Naive thymus-derived CD4-positive, alpha-beta T cell (primary cell): ENCODE measurements at regions not wholly inside any gene's neighbourhood (a gene's known extent, or its start where the extent isn't known, plus 50 kb on each side); places are given as distances from the start of the nearest gene placed in this dataset.

Experiments used
- ATAC-seq: fragments of 150-1000 bp; cut with Tn5 transposase; 2 replicates; pipeline ENCODE4 v1.10.0; 2021; ENCODE audit warnings: mild to moderate bottlenecking, moderate library complexity
- CTCF ChIA-PET: fragments of 350-600 bp; sonication (Branson Sonifier 250); formaldehyde crosslinking; loops from one replicate; lab custom pipeline; 2021; ENCODE audit warnings: antibody characterized with exemption; lab: Charles Lee
- POLR2A ChIA-PET: fragments of 350-600 bp; sonication (Branson Sonifier 250); formaldehyde crosslinking; loops from one replicate; lab custom pipeline; 2021; ENCODE audit warnings: antibody characterized with exemption, inconsistent platforms; lab: Charles Lee
- DNase-seq, 9 donors: peaks; one replicate each; pipeline versions ENCODE4 v3.0.0 to v3.0.0-alpha.2; 2020 to 2022; ENCODE audit warnings: mixed read lengths in 1 of 9
- H3K27ac ChIP-seq: one replicate; pipeline ENCODE4 v1.7.0; 2013; ENCODE audit warnings: mild to moderate bottlenecking, low read depth, low read length, moderate library complexity
- H3K27me3 ChIP-seq, 2 donors: one replicate each; pipeline ENCODE4 v1.7.0; 2013; ENCODE audit warnings: low read length in 2 of 2, mild to moderate bottlenecking in 2 of 2, moderate library complexity in 2 of 2; ENCODE audit not compliant: control insufficient read depth in 2 of 2, insufficient read depth in 2 of 2
- H3K36me3 ChIP-seq, 3 experiments: 1 replicate in 2 of 3; 2 replicates in 1 of 3; pipeline ENCODE4 v1.7.0; 2013; ENCODE audit warnings: low read length in 3 of 3, mild to moderate bottlenecking in 3 of 3, moderate library complexity in 1 of 3; ENCODE audit not compliant: insufficient read depth in 3 of 3, control insufficient read depth in 2 of 3
- H3K4me1 ChIP-seq, 2 donors: one replicate each; pipeline ENCODE4 v1.7.0; 2013; ENCODE audit warnings: low read length in 2 of 2, mild to moderate bottlenecking in 2 of 2, moderate library complexity in 1 of 2; ENCODE audit not compliant: control insufficient read depth in 2 of 2, insufficient read depth in 2 of 2
- H3K4me3 ChIP-seq: 2 replicates; pipeline ENCODE4 v1.7.0; 2013; ENCODE audit warnings: mild to moderate bottlenecking, low read length
- H3K9me3 ChIP-seq, 3 experiments: 1 replicate in 2 of 3; 2 replicates in 1 of 3; pipeline ENCODE4 v1.7.0; 2013; ENCODE audit warnings: low read length in 3 of 3; ENCODE audit not compliant: control insufficient read depth in 2 of 3
- H3K27ac Mint-ChIP-seq, 9 donors: one replicate each; pipeline ENCODE4 v1.8.0; 2020 to 2022; ENCODE audit warnings: mixed read lengths in 9 of 9, mild to moderate bottlenecking in 8 of 9, moderate library complexity in 5 of 9, inconsistent platforms in 2 of 9
- H3K27me3 Mint-ChIP-seq, 5 donors: one replicate each; pipeline ENCODE4 v1.8.0; 2021 to 2022; ENCODE audit warnings: mixed read lengths in 5 of 5, mild to moderate bottlenecking in 1 of 5
- H3K36me3 Mint-ChIP-seq, 5 donors: one replicate each; pipeline ENCODE4 v1.8.0; 2020 to 2022; ENCODE audit warnings: mixed read lengths in 5 of 5, mild to moderate bottlenecking in 3 of 5, inconsistent platforms in 1 of 5
- H3K4me1 Mint-ChIP-seq, 7 donors: one replicate each; pipeline ENCODE4 v1.8.0; 2020 to 2022; ENCODE audit warnings: mixed read lengths in 7 of 7, mild to moderate bottlenecking in 3 of 7, inconsistent platforms in 1 of 7
- H3K4me3 Mint-ChIP-seq, 10 donors: one replicate each; pipeline ENCODE4 v1.8.0; 2020 to 2022; ENCODE audit warnings: mild to moderate bottlenecking in 10 of 10, mixed read lengths in 10 of 10, moderate library complexity in 6 of 10, inconsistent platforms in 2 of 10
- H3K9me3 Mint-ChIP-seq, 11 donors: one replicate each; pipeline ENCODE4 v1.8.0; 2020 to 2022; ENCODE audit warnings: mixed read lengths in 11 of 11, mild to moderate bottlenecking in 4 of 11, inconsistent platforms in 1 of 11, moderate library complexity in 1 of 11
- intact Hi-C, 2 donors: fragments of 100-400 bp; cut with micrococcal nuclease; formaldehyde crosslinking; loops; one replicate each; pipeline ENCODE4 v1.15.1; 2023

DNA sequence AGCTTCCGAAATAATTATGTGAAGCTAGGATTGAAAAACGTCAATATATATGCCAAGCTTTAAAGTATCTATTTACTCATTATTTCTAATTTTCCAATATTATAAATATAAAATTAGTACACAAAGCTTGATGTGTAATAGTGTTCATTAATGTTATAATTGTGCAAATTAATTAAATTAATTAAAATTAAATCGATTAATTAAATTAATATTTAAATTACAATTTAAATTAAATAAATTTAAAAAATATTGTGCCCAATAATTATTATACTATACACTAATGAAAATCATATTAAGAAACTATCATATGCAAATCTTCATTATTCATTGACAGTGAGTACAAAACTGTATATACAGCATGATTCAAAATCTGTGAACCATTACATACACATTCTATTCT lies 409.8 kb downstream of the FAM170A start:
- H3K36me3 Mint-ChIP-seq: no peaks in the 10 kb centered on the region
- DNase-seq: no peak
- peaks cover 0 to 7% (median 0%) of the 10 kb centered on the region in 11 donors for H3K9me3 Mint-ChIP-seq
- Histone ChIP-seq H3K4me3 (no peak overlapping the region), H3K27me3 (no peaks in the 10 kb centered on the region), H3K27ac (no peak overlapping the region), H3K36me3 (no peaks in the 10 kb centered on the region), H3K4me1 (no peaks in the 10 kb centered on the region), H3K9me3 (no peaks in the 10 kb centered on the region)
- H3K27ac Mint-ChIP-seq: no peak overlapping the region
- intact Hi-C loops: no loop called here
- POLR2A ChIA-PET: no interaction called here
- no peaks in the 10 kb centered on the region for H3K27me3 Mint-ChIP-seq
- CTCF ChIA-PET: no interaction called here
- H3K4me3 Mint-ChIP-seq: no peak overlapping the region
- no peak for ATAC-seq
- H3K4me1 Mint-ChIP-seq: no peaks in the 10 kb centered on the region

- Mint-ChIP-seq H3K4me1 (no peaks in the 10 kb centered on the region), H3K27ac (no peak overlapping the region), H3K36me3 (no peaks in the 10 kb centered on the region), H3K27me3 (no peaks in the 10 kb centered on the region), H3K4me3 (no peak overlapping the region), H3K9me3 (peaks cover 0 to 3% (median 0%) of the 10 kb centered on the region in 11 donors)
- Histone ChIP-seq H3K27me3 (no peaks in the 10 kb centered on the region), H3K4me1 (no peaks in the 10 kb centered on the region), H3K36me3 (no peaks in the 10 kb centered on the region), H3K4me3 (no peak overlapping the region), H3K9me3 (no peaks in the 10 kb centered on the region), H3K27ac (no peak overlapping the region)
- intact Hi-C loops: no loop called here
- ChIA-PET POLR2A (no interaction called here), CTCF (no interaction called here)
- ATAC-seq (no peak), DNase-seq (no peak)
Observed at GRCh38 chr5:120043431-120043830, 414.1 kb downstream of the FAM170A start.

DNA sequence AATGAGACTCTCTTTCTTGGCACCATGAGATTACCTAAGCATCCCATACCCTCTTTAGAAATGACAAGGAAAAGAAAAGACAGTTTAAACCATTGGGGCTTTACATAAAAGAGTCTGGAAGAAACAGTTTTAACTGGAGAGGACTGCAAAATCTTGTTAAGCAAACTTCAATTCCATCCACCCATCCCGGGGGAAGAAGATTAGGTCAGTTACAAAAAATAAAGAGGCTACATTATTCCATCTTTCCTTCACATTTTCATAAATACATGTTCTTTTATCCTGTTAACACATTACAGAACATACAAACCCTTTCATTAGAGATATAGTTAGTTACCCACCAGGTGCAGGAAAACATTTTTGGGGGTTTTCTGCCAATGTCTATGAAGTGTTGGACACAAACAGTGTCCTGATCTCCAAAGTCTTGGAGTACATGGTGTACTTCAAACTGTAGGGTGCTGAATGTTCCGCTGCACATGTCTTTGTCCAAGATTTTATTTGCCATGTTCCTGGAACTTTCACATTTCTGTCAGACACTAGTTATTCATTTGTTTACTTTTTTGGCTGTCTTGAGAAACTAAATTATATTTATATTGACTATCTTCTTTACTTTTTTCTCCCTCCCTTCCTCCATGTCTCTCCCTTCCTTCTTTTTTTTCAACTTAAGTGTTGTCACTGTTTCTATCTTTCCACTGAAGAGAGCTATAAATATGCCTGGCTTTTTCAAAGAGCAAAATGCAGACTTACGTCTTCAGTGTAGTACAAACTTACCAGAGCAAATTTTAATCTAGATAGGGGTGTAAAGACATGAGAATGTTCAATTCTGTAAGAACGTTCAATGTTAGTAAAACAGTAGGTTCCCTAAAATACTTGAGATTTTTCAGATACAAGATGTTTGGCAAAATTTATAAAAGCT lies 410.9 kb upstream of the PRR16 start:
- Mint-ChIP-seq H3K9me3 (peaks cover 0 to 8% (median 0%) of the 10 kb centered on the region in 11 donors), H3K36me3 (no peaks in the 10 kb centered on the region)
- no peaks in the 10 kb centered on the region for H3K27me3 ChIP-seq

DNA sequence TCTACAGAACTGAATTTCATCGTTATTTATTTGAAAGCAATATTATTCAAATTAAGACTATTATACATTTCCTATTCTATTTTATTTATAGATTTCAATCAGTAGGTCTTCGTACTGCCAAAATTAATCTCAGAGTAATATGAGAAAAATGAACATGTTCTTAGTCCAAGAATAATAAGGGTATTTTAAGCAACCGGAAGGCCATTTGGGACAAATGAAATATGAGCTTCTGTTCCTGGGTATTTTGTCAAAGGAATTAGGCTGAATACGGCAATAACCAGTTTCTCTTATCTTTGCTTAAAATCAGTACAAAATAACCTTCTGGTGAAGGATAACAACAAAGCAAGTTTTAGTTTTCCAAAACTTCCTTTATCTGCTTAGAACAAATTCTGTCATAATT lies 410.3 kb upstream of the PRR16 start:
- H3K9me3 Mint-ChIP-seq: peaks cover 0 to 8% (median 0%) of the 10 kb centered on the region in 11 donors
- CTCF ChIA-PET: no interaction called here
- Histone ChIP-seq H3K27ac (no peak overlapping the region), H3K27me3 (no peaks in the 10 kb centered on the region), H3K4me3 (no peak overlapping the region), H3K36me3 (no peaks in the 10 kb centered on the region), H3K4me1 (no peaks in the 10 kb centered on the region), H3K9me3 (no peaks in the 10 kb centered on the region)
- POLR2A ChIA-PET: interaction anchor here (1.1 kb wide), 1 partner anchor 8 kb away, joined by 3 read pairs; no protein-coding TSS in a partner anchor
- H3K36me3 Mint-ChIP-seq: no peaks in the 10 kb centered on the region
- no peak for DNase-seq
- no peak overlapping the region for H3K4me3 Mint-ChIP-seq
- H3K27me3 Mint-ChIP-seq: no peaks in the 10 kb centered on the region
- intact Hi-C loops: no loop called here
- no peak for ATAC-seq
- H3K27ac Mint-ChIP-seq: no peak overlapping the region
- no peaks in the 10 kb centered on the region for H3K4me1 Mint-ChIP-seq

More for the DNA sequence above, 410.9 kb upstream of the PRR16 start:
- intact Hi-C loops: no loop called here
- ATAC-seq (no peak), DNase-seq (no peak)
- Mint-ChIP-seq H3K27ac (no peak overlapping the region), H3K4me1 (no peaks in the 10 kb centered on the region), H3K27me3 (no peaks in the 10 kb centered on the region), H3K4me3 (no peak overlapping the region)
- Histone ChIP-seq H3K4me1 (no peaks in the 10 kb centered on the region), H3K36me3 (no peaks in the 10 kb centered on the region), H3K9me3 (no peaks in the 10 kb centered on the region), H3K4me3 (no peak overlapping the region), H3K27ac (no peak overlapping the region)
- CTCF ChIA-PET: no interaction called here
- POLR2A ChIA-PET: no interaction called here

GRCh38 chr5:120055858-120056257 lies 408.2 kb upstream of the PRR16 start:
- H3K27ac ChIP-seq: no peak overlapping the region
- no peaks in the 10 kb centered on the region for H3K36me3 Mint-ChIP-seq
- H3K4me3 Mint-ChIP-seq: no peak overlapping the region
- H3K27me3 ChIP-seq: no peaks in the 10 kb centered on the region
- H3K4me3 ChIP-seq: no peak overlapping the region
- H3K4me1 ChIP-seq: no peaks in the 10 kb centered on the region
- ATAC-seq: no peak
- no peak for DNase-seq
- no peaks in the 10 kb centered on the region for H3K4me1 Mint-ChIP-seq
- peaks cover 0 to 2% (median 0%) of the 10 kb centered on the region in 11 donors for H3K9me3 Mint-ChIP-seq
- no peaks in the 10 kb centered on the region for H3K27me3 Mint-ChIP-seq
- H3K27ac Mint-ChIP-seq: no peak overlapping the region
- intact Hi-C loops: no loop called here
- POLR2A ChIA-PET: no interaction called here
- CTCF ChIA-PET: no interaction called here
- no peaks in the 10 kb centered on the region for H3K36me3 ChIP-seq
- H3K9me3 ChIP-seq: no peaks in the 10 kb centered on the region

GRCh38 chr5:120062515-120062917 lies 401.6 kb upstream of the PRR16 start:
- DNase-seq (no peak), ATAC-seq (no peak)
- Histone ChIP-seq H3K36me3 (no peaks in the 10 kb centered on the region), H3K9me3 (no peaks in the 10 kb centered on the region), H3K4me3 (no peak overlapping the region), H3K27ac (no peak overlapping the region), H3K4me1 (no peaks in the 10 kb centered on the region), H3K27me3 (no peaks in the 10 kb centered on the region)
- H3K27me3 Mint-ChIP-seq: no peaks in the 10 kb centered on the region
- H3K4me1 Mint-ChIP-seq: no peaks in the 10 kb centered on the region
- peaks cover 0 to 2% (median 0%) of the 10 kb centered on the region in 11 donors for H3K9me3 Mint-ChIP-seq
- CTCF ChIA-PET: no interaction called here
- intact Hi-C loops: no loop called here
- H3K4me3 Mint-ChIP-seq: no peak overlapping the region
- H3K27ac Mint-ChIP-seq: no peak overlapping the region
- POLR2A ChIA-PET: interaction anchor here (0.8 kb wide), 1 partner anchor 8 kb away, joined by 3 read pairs; no protein-coding TSS in a partner anchor
- no peaks in the 10 kb centered on the region for H3K36me3 Mint-ChIP-seq
